ENCODE measurements at regions not wholly inside any gene's neighbourhood (a gene's known extent, or its start where the extent isn't known, plus 50 kb on each side); places are given as distances from the start of the nearest gene placed in this dataset.

GRCh38 chr11:41989823-41990380 lies 530.5 kb upstream of the LRRC4C start:
- ATAC-seq (no peak), DNase-seq (ENCODE audit: low read depth, low spot score) (no peak)
- Histone ChIP-seq H3K27ac (ENCODE audit: low read length) (no peak overlapping the region), H3K9me3 (ENCODE audit: control insufficient read depth, insufficient read depth, low read depth, low read length) (no peaks in the 10 kb centered on the region), H3K36me3 (ENCODE audit: control insufficient read depth, insufficient read depth, low read length) (no peaks in the 10 kb centered on the region), H3K4me1 (ENCODE audit: control insufficient read depth, insufficient read depth, low read length) (no peaks in the 10 kb centered on the region), H3K27me3 (ENCODE audit: control insufficient read depth, insufficient read depth, low read length) (no peaks in the 10 kb centered on the region), H3K4me3 (ENCODE audit: low read depth in 2 of 2, low read length in 2 of 2) (no peak overlapping the region)
- in situ Hi-C loops (cut with HindIII; ENCODE audit: low pct_unique_long_range_greater_than_20kb, low sequenced_read_pairs) (no loop called here), intact Hi-C loops (cut with micrococcal nuclease; ENCODE audit: unreplicated experiment) (no loop called here)
- CTCF ChIA-PET, result no interaction called here
- TF ChIP-seq CTCF (IDR thresholded peaks at IDR 0.05), result no peak
- POLR2A ChIA-PET, result no interaction called here
- BruUV-seq (replicated peaks), result no TSS peak

GRCh38 chr11:41996533-41996932 lies 537.1 kb upstream of the LRRC4C start:
- POLR2A ChIA-PET, result no interaction called here
- BruUV-seq (replicated peaks), result no TSS peak

More at GRCh38 chr11:41996533-41996932, 537.1 kb upstream of the LRRC4C start:
- Histone ChIP-seq H3K27ac (ENCODE audit: low read length) (no peak overlapping the region), H3K27me3 (ENCODE audit: control insufficient read depth, insufficient read depth, low read length) (no peaks in the 10 kb centered on the region), H3K4me3 (ENCODE audit: low read depth in 2 of 2, low read length in 2 of 2) (no peak overlapping the region), H3K9me3 (ENCODE audit: control insufficient read depth, insufficient read depth, low read depth, low read length) (no peaks in the 10 kb centered on the region; the same call in 1 of the 2 replicates), H3K36me3 (ENCODE audit: control insufficient read depth, insufficient read depth, low read length) (no peaks in the 10 kb centered on the region), H3K4me1 (ENCODE audit: control insufficient read depth, insufficient read depth, low read length) (no peaks in the 10 kb centered on the region)
- DNase-seq (ENCODE audit: low read depth, low spot score) (no peak), ATAC-seq (no peak)
- CTCF ChIA-PET, result no interaction called here
- TF ChIP-seq SIN3A (IDR thresholded peaks at IDR 0.05; ENCODE audit: borderline replicate concordance, insufficient read depth, low read depth, low read length), result no peak
- TF ChIP-seq CTCF (IDR thresholded peaks at IDR 0.05), result no peak
- no peak for TF ChIP-seq REST (IDR thresholded peaks at IDR 0.05; ENCODE audit: insufficient read depth in 1 of 2, low read depth in 2 of 2, low read length in 1 of 2)
- no peak for TF ChIP-seq POLR2AphosphoS5 (IDR thresholded peaks at IDR 0.05; ENCODE audit: low read depth, low read length)
- no peak for TF ChIP-seq TCF7L2 (IDR thresholded peaks at IDR 0.05; ENCODE audit: low read depth, low read length)
- intact Hi-C loops (cut with micrococcal nuclease; ENCODE audit: unreplicated experiment), result no loop called here
- in situ Hi-C loops (cut with HindIII; ENCODE audit: low pct_unique_long_range_greater_than_20kb, low sequenced_read_pairs), result no loop called here

Measured in Panc1 (cell line).